ENCODE measurements at regions not wholly inside any gene's neighbourhood (a gene's known extent, or its start where the extent isn't known, plus 50 kb on each side); places are given as distances from the start of the nearest gene placed in this dataset.

DNA sequence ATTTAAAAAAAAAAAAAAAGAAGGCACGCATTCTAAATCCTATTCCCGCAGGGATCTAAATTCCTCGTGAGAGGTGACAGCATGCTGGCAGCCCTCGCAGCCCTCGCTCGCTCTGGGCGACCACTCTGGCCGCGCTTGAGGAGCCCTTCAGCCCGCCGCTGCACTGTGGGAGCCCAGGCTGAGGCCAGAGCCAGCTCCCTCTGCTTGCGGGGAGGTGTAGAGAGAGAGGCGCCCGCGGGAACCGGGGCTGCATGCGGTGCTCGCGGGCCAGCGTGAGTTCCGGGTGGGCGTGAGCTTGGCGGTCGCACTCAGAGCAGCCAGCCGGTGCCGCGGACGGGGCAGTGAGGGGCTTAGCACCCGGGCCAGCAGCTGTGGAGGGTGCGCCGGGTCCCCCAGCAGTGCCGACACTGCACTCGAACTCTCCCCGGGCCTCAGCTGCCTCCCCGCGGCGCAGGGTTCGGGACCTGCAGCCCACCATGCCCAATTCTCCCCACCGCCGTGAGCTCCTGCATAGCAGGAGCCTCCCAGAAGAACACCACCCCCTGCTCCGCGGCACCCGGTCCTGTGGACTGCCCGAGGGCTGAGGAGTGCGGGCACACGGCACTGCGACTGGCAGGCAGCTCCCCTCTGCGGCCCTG, 553.9 kb downstream of the LMO7 start:
- Histone ChIP-seq H3K36me3 (no peaks in the 10 kb centered on the region), H3K9me3 (no peaks in the 10 kb centered on the region), H3K27me3 (no peaks in the 10 kb centered on the region), H3K27ac (no peak overlapping the region), H3K4me1 (no peaks in the 10 kb centered on the region), H3K4me3 (no peak overlapping the region)
- peak in 1 of 2 donors; percentile 78 for DNase-seq
- TF ChIP-seq EP300 (IDR thresholded peaks at IDR 0.05): no peak
- TF ChIP-seq POLR2AphosphoS5 (IDR thresholded peaks at IDR 0.05): no peak
- TF ChIP-seq POLR2A (IDR thresholded peaks at IDR 0.05): no peak
- TF ChIP-seq CTCF (IDR thresholded peaks at IDR 0.05): no peak
- ATAC-seq (ENCODE audit: low FRiP score in 2 of 2): peak; percentile 29 to 49
- WGBS, 2 donors: 93 to 97% methylated on average over 7 to 37 of the region's 48 CpGs

DNA sequence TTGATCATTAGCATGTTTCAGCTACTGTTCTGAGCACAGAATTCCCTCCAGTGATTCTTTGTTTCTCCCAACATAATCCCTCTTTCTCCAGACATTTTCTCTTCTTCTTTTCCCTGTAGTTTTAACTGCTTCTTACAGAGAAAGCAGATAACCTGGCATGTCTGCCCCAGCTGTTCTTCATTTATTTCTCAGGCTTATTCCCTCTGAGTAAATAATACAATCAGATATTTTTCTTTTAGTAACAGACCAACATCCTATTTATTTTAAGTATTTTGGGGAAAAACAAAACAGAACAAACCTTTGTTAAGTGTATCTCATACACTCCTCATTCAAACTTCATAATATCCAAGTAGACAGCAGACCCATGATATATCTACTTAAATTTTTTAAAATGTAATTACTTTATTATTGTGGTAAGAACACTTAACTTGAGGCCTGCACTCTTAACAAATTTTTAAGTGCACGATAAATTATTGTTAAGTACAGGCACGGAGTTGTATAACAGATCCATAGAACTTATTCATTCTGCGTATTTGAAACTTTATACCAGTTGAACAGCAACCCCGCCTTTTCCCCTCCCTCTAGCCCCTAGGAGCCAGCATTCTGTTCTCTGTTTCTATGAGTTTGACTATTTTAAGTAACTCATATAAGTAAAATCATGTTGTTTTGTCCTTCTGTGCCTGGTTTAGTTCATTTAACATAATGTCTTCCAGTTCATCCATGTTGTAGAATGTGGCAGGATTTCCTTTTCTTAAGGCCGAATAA, 540.0 kb downstream of the LMO7 start:
- H3K27ac ChIP-seq: no peak overlapping the region
- H3K9me3 ChIP-seq: no peaks in the 10 kb centered on the region
- TF ChIP-seq CTCF (IDR thresholded peaks at IDR 0.05) (no peak), POLR2A (IDR thresholded peaks at IDR 0.05) (no peak), POLR2AphosphoS5 (IDR thresholded peaks at IDR 0.05) (no peak)
- DNase-seq: no peak
- no peak overlapping the region for H3K4me3 ChIP-seq
- 71 to 72% methylated on average over 5 of the region's 5 CpGs for WGBS, 2 donors
- no peaks in the 10 kb centered on the region for H3K36me3 ChIP-seq
- no peak for ATAC-seq (ENCODE audit: low FRiP score in 2 of 2)
- no peaks in the 10 kb centered on the region for H3K27me3 ChIP-seq
- H3K4me1 ChIP-seq: no peaks in the 10 kb centered on the region

GRCh38 chr13:76168661-76169060, 532.5 kb downstream of the LMO7 start:
- H3K27ac ChIP-seq: no peak overlapping the region
- TF ChIP-seq POLR2A (IDR thresholded peaks at IDR 0.05) (no peak), CTCF (IDR thresholded peaks at IDR 0.05) (no peak), EP300 (IDR thresholded peaks at IDR 0.05) (no peak), POLR2AphosphoS5 (IDR thresholded peaks at IDR 0.05) (no peak)
- no peaks in the 10 kb centered on the region for H3K36me3 ChIP-seq
- no peaks in the 10 kb centered on the region for H3K9me3 ChIP-seq
- no peak for DNase-seq
- no peak overlapping the region for H3K4me3 ChIP-seq
- H3K27me3 ChIP-seq: no peaks in the 10 kb centered on the region
- H3K4me1 ChIP-seq: no peaks in the 10 kb centered on the region
- WGBS, 2 donors: 91% methylated on average over 3 of the region's 3 CpGs
- no peak for ATAC-seq (ENCODE audit: low FRiP score in 2 of 2)

DNA sequence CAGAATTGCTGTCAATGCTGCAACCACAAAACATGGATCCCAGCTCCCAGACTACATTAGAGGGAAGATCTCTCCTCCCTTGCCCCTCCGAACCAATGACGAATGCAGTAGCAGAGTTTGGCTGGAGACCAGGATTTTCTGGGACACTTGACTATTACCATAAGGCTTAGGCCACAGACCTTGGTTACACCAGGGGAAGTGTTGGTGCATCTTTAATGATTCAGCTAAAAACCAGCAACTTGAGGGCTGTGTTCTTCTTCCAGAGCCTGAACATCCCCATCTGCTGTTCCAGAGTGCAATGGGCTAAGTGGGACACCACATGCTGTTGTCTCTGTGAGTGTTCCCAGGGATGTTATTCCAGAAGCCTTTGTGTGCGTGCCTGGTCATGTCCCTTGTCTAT, 528.2 kb downstream of the LMO7 start:
- DNase-seq: no peak
- WGBS, 2 donors: 73 to 84% methylated on average over 3 of the region's 3 CpGs
- H3K27ac ChIP-seq: no peak overlapping the region
- no peaks in the 10 kb centered on the region for H3K9me3 ChIP-seq
- no peak overlapping the region for H3K4me3 ChIP-seq
- no peaks in the 10 kb centered on the region for H3K4me1 ChIP-seq
- ATAC-seq (ENCODE audit: low FRiP score in 2 of 2): no peak
- H3K27me3 ChIP-seq: no peaks in the 10 kb centered on the region
- no peaks in the 10 kb centered on the region for H3K36me3 ChIP-seq
- TF ChIP-seq EP300 (IDR thresholded peaks at IDR 0.05): no peak
- no peak for TF ChIP-seq CTCF (IDR thresholded peaks at IDR 0.05)

- TF ChIP-seq POLR2AphosphoS5 (IDR thresholded peaks at IDR 0.05): no peak
- TF ChIP-seq CTCF (IDR thresholded peaks at IDR 0.05): no peak
- TF ChIP-seq EP300 (IDR thresholded peaks at IDR 0.05): no peak
- TF ChIP-seq POLR2A (IDR thresholded peaks at IDR 0.05): no peak
- ATAC-seq (ENCODE audit: low FRiP score in 2 of 2) (no peak), DNase-seq (no peak)
- Histone ChIP-seq H3K27me3 (no peaks in the 10 kb centered on the region), H3K36me3 (no peaks in the 10 kb centered on the region), H3K9me3 (no peaks in the 10 kb centered on the region), H3K27ac (no peak overlapping the region), H3K4me1 (no peaks in the 10 kb centered on the region), H3K4me3 (no peak overlapping the region)
- WGBS, 2 donors: 57 to 58% methylated on average over 2 of the region's 2 CpGs
Measured at GRCh38 chr13:76163761-76164160, 527.6 kb downstream of the LMO7 start.

Measured in upper lobe of left lung (tissue), 6 donors.